Gastroesophageal sphincter (tissue), 4 donors: ENCODE measurements at regions not wholly inside any gene's neighbourhood (a gene's known extent, or its start where the extent isn't known, plus 50 kb on each side); places are given as distances from the start of the nearest gene placed in this dataset.

Source experiments
- ATAC-seq: fragments of 150-250 bp; one replicate; pipeline ENCODE4 v1.9.1; 2016; ENCODE audit warnings: mild to moderate bottlenecking, moderate library complexity
- H3K27ac ChIP-seq, 4 donors: fragments of 200-600 bp; sonication (generic) in 3 of 4; 1 replicate in 3 of 4; 2 replicates in 1 of 4; pipeline ENCODE4 v1.5.1; 2016 to 2019
- H3K27me3 ChIP-seq: fragments of 200-600 bp; sonication (generic); one replicate; pipeline ENCODE4 v1.5.1; 2019
- H3K36me3 ChIP-seq, 2 donors: fragments of 200-600 bp; sonication (generic); one replicate each; pipeline ENCODE4 v1.5.1; 2019; ENCODE audit warnings: control low read depth in 1 of 2
- H3K4me1 ChIP-seq, 3 donors: fragments of 200-600 bp; sonication (generic); 1 replicate in 2 of 3; 2 replicates in 1 of 3; pipeline ENCODE4 v1.5.1; 2016 to 2019; ENCODE audit warnings: control low read depth in 2 of 3
- H3K4me3 ChIP-seq, 2 donors: fragments of 200-600 bp; sonication (generic); one replicate each; pipeline ENCODE4 v1.5.1; 2019; ENCODE audit warnings: mild to moderate bottlenecking in 1 of 2, moderate library complexity in 1 of 2
- H3K9me3 ChIP-seq, 3 donors: fragments of 200-600 bp; sonication (generic); one replicate each; pipeline ENCODE4 v1.5.1; 2017 to 2019; ENCODE audit warnings: control low read depth in 2 of 3
- EP300 ChIP-seq: sonication (generic); formaldehyde crosslinking; IDR thresholded peaks from one replicate; pipeline ENCODE4 v1.6.1; 2017; ENCODE audit warnings: antibody characterized with exemption, mild to moderate bottlenecking
- POLR2A ChIP-seq, 2 donors: fragments of 450-650 bp; IDR thresholded peaks; one replicate each; pipeline ENCODE4 v1.6.1; 2017; ENCODE audit warnings: antibody characterized with exemption in 2 of 2, mild to moderate bottlenecking in 2 of 2, moderate library complexity in 1 of 2
- POLR2AphosphoS5 ChIP-seq: sonication (generic); formaldehyde crosslinking; IDR thresholded peaks from one replicate; pipeline ENCODE4 v1.6.1; 2017; ENCODE audit warnings: antibody characterized with exemption
- WGBS, 2 donors: methylation state at CpG; one replicate each; pipeline ENCODE4 v1.1.5; 2018; ENCODE audit warnings: low coverage in 1 of 2; 5-methylcytosine and 5-hydroxymethylcytosine counted together
- TF ChIP-seq, protein P1 (sequence below), 4 experiments: fragments of 200-600 bp in 2 of 4; fragments of 450-650 bp in 2 of 4; sonication (generic) in 1 of 4; IDR thresholded peaks; one replicate each; pipeline ENCODE4 v1.5.1; 2017 to 2019; ENCODE audit warnings: antibody characterized with exemption in 4 of 4, mild to moderate bottlenecking in 2 of 4, moderate library complexity in 2 of 4

DNA sequence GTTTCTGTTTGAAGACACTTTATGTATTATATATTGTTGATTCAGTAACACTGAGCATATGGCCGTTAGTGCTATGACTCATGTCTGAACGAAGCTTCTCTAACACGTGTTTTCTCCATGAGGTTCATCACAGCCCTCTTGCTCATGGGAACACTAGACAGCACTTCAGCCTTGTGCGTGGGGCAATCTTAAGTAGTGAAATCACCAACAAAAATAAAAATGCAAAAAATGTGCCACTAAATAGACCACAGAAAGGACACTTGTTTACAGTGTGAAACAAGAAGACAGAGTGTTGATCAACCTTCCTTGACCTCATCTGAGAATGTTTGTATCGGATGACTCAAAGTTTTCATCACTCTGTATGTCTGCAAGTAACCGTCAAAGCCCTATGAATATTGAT, 94.5 kb downstream of the FDX1 start:
- no peaks in the 10 kb centered on the region for H3K27me3 ChIP-seq
- 59 to 77% methylated on average over 5 to 6 of the region's 6 CpGs for WGBS, 2 donors
- peaks cover 0 to 12% (median 0%) of the 10 kb centered on the region in 3 donors for H3K9me3 ChIP-seq
- ATAC-seq, result peak; percentile 52
- TF ChIP-seq EP300 (no peak), POLR2A (IDR thresholded peaks at IDR 0.05) (no peak), POLR2AphosphoS5 (no peak)
- TF ChIP-seq, protein P1, sequence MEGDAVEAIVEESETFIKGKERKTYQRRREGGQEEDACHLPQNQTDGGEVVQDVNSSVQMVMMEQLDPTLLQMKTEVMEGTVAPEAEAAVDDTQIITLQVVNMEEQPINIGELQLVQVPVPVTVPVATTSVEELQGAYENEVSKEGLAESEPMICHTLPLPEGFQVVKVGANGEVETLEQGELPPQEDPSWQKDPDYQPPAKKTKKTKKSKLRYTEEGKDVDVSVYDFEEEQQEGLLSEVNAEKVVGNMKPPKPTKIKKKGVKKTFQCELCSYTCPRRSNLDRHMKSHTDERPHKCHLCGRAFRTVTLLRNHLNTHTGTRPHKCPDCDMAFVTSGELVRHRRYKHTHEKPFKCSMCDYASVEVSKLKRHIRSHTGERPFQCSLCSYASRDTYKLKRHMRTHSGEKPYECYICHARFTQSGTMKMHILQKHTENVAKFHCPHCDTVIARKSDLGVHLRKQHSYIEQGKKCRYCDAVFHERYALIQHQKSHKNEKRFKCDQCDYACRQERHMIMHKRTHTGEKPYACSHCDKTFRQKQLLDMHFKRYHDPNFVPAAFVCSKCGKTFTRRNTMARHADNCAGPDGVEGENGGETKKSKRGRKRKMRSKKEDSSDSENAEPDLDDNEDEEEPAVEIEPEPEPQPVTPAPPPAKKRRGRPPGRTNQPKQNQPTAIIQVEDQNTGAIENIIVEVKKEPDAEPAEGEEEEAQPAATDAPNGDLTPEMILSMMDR (IDR thresholded peaks at IDR 0.05), result no peak
- no peaks in the 10 kb centered on the region for H3K36me3 ChIP-seq
- no peak overlapping the region for H3K4me3 ChIP-seq
- no peaks in the 10 kb centered on the region for H3K4me1 ChIP-seq
- H3K27ac ChIP-seq, result no peak overlapping the region

DNA sequence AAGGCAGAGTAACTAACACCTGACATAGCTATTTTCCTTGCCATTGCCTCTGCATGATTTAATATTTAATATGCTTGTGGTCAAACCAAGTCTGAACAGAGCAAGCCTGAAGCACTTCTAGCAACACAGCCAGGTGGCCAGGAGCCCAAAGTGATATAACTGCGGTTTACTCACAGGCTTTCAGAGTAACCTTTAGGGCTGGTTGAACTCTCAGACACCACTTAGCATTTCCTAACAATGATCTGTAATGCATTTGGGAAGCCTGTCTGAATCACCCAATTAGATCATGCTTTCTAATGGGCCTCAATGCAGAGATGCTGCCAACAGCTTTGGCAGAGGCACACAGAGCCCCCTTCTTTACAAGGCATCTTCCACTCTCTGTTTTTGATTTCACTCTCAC, 96.1 kb downstream of the FDX1 start:
- Histone ChIP-seq H3K4me1 (peaks cover 0 to 1% (median 0%) of the 10 kb centered on the region in 3 donors), H3K9me3 (peaks cover 0 to 12% (median 0%) of the 10 kb centered on the region in 3 donors), H3K27me3 (no peaks in the 10 kb centered on the region), H3K4me3 (no peak overlapping the region), H3K36me3 (no peaks in the 10 kb centered on the region), H3K27ac (peak overlapping the region in 2 of 4 donors; percentile 21 to 53)
- peak; percentile 54 for ATAC-seq
- WGBS, 2 donors, result 0% methylated on average over 1 of the region's 1 CpG; no CpG with 5 or more reads in 1 of the 2 donors
- TF ChIP-seq POLR2AphosphoS5, result peak; percentile 32
- TF ChIP-seq POLR2A (IDR thresholded peaks at IDR 0.05), result no peak

- ATAC-seq, result no peak
Measured at GRCh38 chr11:110526323-110526722, 96.6 kb downstream of the FDX1 start.

More at GRCh38 chr11:110526323-110526722, 96.6 kb downstream of the FDX1 start:
- Histone ChIP-seq H3K9me3 (peaks cover 0 to 12% (median 0%) of the 10 kb centered on the region in 3 donors), H3K27me3 (no peaks in the 10 kb centered on the region), H3K4me1 (peaks cover 0 to 5% (median 0%) of the 10 kb centered on the region in 3 donors), H3K27ac (peak overlapping the region in 2 of 4 donors; percentile 21 to 53), H3K36me3 (no peaks in the 10 kb centered on the region), H3K4me3 (no peak overlapping the region)
- TF ChIP-seq, protein P1 (IDR thresholded peaks at IDR 0.05), result no peak
- TF ChIP-seq EP300, result no peak
- no peak for TF ChIP-seq POLR2A (IDR thresholded peaks at IDR 0.05)
- TF ChIP-seq POLR2AphosphoS5, result no peak
- 44% methylated on average over 2 of the region's 2 CpGs; no CpG with 5 or more reads in 1 of the 2 donors for WGBS, 2 donors
